OCI-LY1 (cell line): ENCODE measurements at regions not wholly inside any gene's neighbourhood (a gene's known extent, or its start where the extent isn't known, plus 50 kb on each side); places are given as distances from the start of the nearest gene placed in this dataset.

ENCODE experiments used
- EZH2 ChIP-seq: fragments of 200-600 bp; sonication (generic), shearing (Covaris generic); IDR thresholded peaks from 2 replicates; pipeline ENCODE4 v1.8.0; 2017; ENCODE audit warnings: borderline replicate concordance, mixed run types, mild to moderate bottlenecking, antibody characterized with exemption, low read length, moderate library complexity, mixed read lengths
- TF ChIP-seq, protein P1 (sequence below): fragments of 200-600 bp; sonication (generic), shearing (Covaris generic); IDR thresholded peaks from 2 replicates; pipeline ENCODE4 v1.5.1; 2017; ENCODE audit warnings: mild to moderate bottlenecking, antibody characterized with exemption, low read length, moderate library complexity, mixed read lengths

DNA sequence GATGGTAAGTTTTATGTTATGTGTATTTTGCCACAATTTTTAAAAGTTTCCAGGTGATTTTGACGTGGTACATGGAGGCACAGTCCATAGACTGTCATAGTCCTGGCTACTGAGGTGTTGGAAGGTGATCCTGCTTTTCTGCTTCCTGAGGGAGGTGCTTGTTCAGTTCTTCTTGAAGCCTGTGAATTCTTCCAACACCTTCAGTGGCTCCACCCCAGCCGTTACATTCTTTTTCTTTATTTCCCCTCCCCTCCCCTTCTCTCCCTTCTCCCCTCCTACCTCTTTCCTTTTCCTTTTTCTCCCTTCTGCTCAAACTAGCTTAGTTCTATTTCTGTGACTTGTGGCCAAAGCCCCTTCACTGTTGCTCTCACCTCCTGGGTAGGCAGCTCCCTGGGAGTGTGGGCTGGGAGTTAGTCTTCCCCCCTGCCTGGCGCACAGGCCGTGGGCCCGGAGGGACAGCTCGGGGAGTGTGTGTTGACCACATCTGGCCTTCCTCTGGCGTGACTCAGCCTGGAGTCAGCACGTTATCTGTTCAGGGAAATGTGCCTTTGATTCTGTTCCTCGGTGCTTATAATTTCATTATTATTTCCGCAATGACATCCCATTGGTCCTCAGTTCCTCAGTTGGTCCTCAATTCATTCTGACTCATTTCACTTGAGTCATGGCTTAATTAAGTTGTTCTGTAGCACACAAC is 566.2 kb downstream of the TBC1D22A start:
- TF ChIP-seq, protein P1, sequence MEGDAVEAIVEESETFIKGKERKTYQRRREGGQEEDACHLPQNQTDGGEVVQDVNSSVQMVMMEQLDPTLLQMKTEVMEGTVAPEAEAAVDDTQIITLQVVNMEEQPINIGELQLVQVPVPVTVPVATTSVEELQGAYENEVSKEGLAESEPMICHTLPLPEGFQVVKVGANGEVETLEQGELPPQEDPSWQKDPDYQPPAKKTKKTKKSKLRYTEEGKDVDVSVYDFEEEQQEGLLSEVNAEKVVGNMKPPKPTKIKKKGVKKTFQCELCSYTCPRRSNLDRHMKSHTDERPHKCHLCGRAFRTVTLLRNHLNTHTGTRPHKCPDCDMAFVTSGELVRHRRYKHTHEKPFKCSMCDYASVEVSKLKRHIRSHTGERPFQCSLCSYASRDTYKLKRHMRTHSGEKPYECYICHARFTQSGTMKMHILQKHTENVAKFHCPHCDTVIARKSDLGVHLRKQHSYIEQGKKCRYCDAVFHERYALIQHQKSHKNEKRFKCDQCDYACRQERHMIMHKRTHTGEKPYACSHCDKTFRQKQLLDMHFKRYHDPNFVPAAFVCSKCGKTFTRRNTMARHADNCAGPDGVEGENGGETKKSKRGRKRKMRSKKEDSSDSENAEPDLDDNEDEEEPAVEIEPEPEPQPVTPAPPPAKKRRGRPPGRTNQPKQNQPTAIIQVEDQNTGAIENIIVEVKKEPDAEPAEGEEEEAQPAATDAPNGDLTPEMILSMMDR: no peak
- TF ChIP-seq EZH2: no peak
